HAP-1 (cell line): ENCODE measurements at regions not wholly inside any gene's neighbourhood (a gene's known extent, or its start where the extent isn't known, plus 50 kb on each side); places are given as distances from the start of the nearest gene placed in this dataset.

Experiments used
- DNase-seq, 2 experiments: peaks; one replicate each; pipeline ENCODE4 v3.0.0-alpha.2; 2016 to 2020; ENCODE audit warnings: low spot score in 2 of 2
- H3K27me3 ChIP-seq: fragments of 250-450 bp; sonication (Bioruptor Pico); 2 replicates; pipeline ENCODE4 v1.5.1; 2020; ENCODE audit warnings: low read depth, mild to moderate bottlenecking, moderate library complexity
- H3K36me3 ChIP-seq: fragments of 250-450 bp; sonication (Bioruptor Pico); replicated peaks from 2 replicates; pipeline ENCODE4 v1.5.1; 2020; ENCODE audit warnings: mild to moderate bottlenecking
- H3K4me1 ChIP-seq: fragments of 250-450 bp; sonication (Bioruptor Pico); 2 replicates; pipeline ENCODE4 v1.5.1; 2020; ENCODE audit warnings: mild to moderate bottlenecking
- H3K4me3 ChIP-seq: fragments of 250-450 bp; sonication (Bioruptor Pico); 2 replicates; pipeline ENCODE4 v1.5.1; 2020; ENCODE audit warnings: mild to moderate bottlenecking, moderate library complexity
- H3K9me3 ChIP-seq: fragments of 250-450 bp; sonication (Bioruptor Pico); 2 replicates; pipeline ENCODE4 v1.5.1; 2020; ENCODE audit warnings: mild to moderate bottlenecking, moderate library complexity
- in situ Hi-C: fragments of 300-500 bp; cut with MboI; formaldehyde crosslinking; loops from 3 replicates; pipeline ENCODE4 v1.14.3; 2020; ENCODE audit warnings: low sequenced_read_pairs, inconsistent platforms, mixed read lengths

GRCh38 chr9:23914431-23915003, 88.5 kb upstream of the ELAVL2 start:
- Histone ChIP-seq H3K27me3 (no peaks in the 10 kb centered on the region), H3K9me3 (no peaks in the 10 kb centered on the region), H3K4me1 (no peaks in the 10 kb centered on the region), H3K36me3 (no peaks in the 10 kb centered on the region), H3K4me3 (no peak overlapping the region)
- DNase-seq = no peak
- in situ Hi-C loops = no loop called here

GRCh38 chr9:23907343-23907742, 81.3 kb upstream of the ELAVL2 start:
- Histone ChIP-seq H3K9me3 (no peaks in the 10 kb centered on the region), H3K27me3 (no peaks in the 10 kb centered on the region), H3K4me3 (no peak overlapping the region), H3K4me1 (no peaks in the 10 kb centered on the region), H3K36me3 (no peaks in the 10 kb centered on the region)
- in situ Hi-C loops = no loop called here
- DNase-seq = no peak

DNA sequence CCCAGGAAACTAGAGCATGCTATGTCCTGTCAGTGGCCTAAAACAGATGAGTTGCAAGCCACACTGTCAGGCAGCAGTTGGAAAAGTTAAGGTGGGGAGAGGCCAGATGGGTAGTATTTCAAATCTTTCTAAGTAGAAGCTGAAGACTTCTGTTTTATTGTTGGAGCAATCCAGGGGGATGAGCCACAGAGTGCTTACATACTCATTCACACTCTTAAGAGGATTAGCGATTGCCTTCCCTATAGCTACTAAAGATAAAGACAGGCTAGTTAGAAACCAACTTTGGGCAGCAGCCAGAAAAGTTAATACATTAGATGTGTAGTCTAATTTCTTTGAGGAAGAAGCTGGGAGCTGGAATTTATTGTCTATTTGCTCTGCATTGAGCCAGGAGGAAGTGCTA, 61.7 kb upstream of the ELAVL2 start:
- Histone ChIP-seq H3K4me3 (no peak overlapping the region), H3K27me3 (no peaks in the 10 kb centered on the region), H3K9me3 (peaks cover 5% of the 10 kb centered on the region; the same call in 1 of the 2 replicates), H3K4me1 (peaks cover 6% of the 10 kb centered on the region), H3K36me3 (no peaks in the 10 kb centered on the region)
- DNase-seq = peak; percentile 51 to 82
- in situ Hi-C loops = no loop called here
